GM19328 (cell line): ENCODE measurements at regions not wholly inside any gene's neighbourhood (a gene's known extent, or its start where the extent isn't known, plus 50 kb on each side); places are given as distances from the start of the nearest gene placed in this dataset.
"Not testable (repeated sequence)": the region's sequence is repeated elsewhere in the genome, so short reads cannot be mapped to it uniquely, and the experiment has no call there.

Experiments used
- ATAC-seq: cut with Tn5 transposase; IDR thresholded peaks from one replicate; pipeline ENCODE4 v1.9.1; 2021; ENCODE audit warnings: mild to moderate bottlenecking, moderate library complexity; ENCODE audit not compliant: unreplicated experiment

GRCh38 chr18:10114717-10115463 is 201.1 kb downstream of the VAPA start:
- no peak for ATAC-seq

- ATAC-seq, result no peak
These were observed 202.8 kb downstream of the VAPA start for GRCh38 chr18:10116574-10116973.

DNA sequence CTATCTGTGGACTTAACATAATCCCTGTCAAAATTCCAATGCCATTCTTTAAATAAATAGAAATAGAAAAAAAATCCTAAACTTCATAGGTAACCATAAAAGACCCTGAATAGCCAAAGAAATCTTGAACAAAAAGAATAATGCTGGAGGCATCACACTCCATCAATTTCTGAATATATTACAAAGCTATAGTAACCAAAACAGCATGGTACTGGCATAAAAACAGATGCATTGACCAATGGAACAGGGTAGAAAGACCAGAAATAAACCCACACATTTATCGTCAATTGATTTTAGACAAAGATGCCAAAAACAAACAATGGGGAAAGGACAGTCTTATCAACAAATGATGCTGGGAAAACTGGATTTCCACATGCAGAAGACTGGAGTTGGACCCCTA is 205.7 kb downstream of the VAPA start:
- no peak for ATAC-seq

- ATAC-seq, result no peak
These were observed 206.2 kb downstream of the VAPA start for GRCh38 chr18:10119991-10120390.

DNA sequence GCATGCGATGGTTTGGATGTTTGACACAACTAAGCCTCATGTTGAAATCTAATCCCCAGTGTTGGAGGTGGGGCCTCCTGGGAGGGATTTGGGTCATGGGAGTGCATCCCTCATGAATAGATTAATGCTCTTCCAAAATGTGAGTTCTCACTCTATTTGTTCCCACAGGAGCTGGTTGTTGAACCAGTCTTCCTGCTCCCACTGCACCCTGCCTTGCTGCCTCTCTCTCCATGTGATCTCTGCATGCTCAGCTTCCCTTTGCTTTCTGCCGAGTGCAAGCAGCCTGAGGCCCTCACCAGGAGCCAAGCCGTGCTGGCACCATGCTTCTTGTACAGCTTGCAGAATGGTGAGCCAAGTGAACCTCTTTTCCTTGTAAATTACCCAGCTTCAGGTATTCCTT is 206.8 kb downstream of the VAPA start:
- ATAC-seq, result no peak

- ATAC-seq, result no peak
These were observed 207.2 kb downstream of the VAPA start for GRCh38 chr18:10121028-10121427.

- no peak for ATAC-seq
These were observed 208.1 kb downstream of the VAPA start for GRCh38 chr18:10121786-10122515.

GRCh38 chr18:10122988-10123950 is 209.5 kb downstream of the VAPA start:
- no peak for ATAC-seq

DNA sequence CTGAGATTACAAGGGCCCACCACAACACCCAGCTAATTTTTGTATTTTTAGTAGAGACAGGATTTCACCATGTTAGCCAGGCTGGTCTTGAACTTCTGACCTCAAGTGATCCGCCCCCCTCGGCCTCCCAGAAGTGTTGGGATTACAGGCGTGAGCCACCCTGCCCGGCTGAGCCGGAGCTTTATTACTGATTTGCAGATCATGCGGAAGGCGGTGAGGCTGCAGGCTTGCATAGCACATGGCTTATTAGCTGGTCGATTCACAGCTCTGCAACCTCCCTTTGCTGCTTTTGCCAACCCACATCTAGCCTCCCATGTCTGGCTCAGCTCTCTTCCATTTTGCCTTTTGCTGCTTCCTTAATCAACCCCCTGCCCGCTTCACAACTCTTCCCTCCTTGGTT is 210.3 kb downstream of the VAPA start:
- no peak for ATAC-seq

DNA sequence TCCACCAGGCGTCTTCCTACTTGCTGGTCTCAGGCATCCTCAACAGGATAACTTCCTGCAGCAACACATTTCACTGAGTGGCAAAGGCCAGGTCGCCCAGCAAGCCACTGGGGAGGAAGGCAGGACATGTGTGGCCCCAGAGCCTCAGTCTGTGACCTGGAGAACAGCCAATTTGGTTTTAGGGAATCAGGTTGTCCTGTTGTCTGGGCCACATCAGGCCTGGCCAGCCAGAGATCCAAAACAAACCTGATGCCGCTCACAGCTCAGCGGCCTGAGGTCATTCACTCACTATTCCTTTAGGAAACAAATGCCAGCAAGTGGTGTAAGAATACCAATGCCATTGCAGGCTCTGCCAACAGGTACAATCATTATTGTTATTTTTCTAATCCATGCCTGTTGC is 210.7 kb downstream of the VAPA start:
- ATAC-seq, result no peak

DNA sequence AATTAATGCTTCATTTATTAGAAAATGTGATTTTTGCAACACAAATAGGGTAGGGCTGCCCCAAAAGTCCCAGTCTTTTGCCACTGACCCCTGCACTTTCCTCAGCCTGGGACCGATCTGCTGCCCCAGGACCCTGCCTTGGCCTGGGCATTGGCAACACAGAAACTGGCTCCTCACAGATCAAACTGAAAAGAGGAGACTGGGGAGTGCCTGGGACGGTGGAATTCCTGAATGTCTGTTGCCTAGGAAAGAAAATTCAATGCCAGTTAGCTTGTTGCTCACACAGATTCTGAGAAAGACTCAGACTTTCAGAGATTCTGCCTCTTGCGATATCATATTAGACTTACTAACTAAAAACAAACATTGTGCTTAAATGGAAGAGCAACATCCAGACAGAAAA is 211.2 kb downstream of the VAPA start:
- ATAC-seq, result no peak

DNA sequence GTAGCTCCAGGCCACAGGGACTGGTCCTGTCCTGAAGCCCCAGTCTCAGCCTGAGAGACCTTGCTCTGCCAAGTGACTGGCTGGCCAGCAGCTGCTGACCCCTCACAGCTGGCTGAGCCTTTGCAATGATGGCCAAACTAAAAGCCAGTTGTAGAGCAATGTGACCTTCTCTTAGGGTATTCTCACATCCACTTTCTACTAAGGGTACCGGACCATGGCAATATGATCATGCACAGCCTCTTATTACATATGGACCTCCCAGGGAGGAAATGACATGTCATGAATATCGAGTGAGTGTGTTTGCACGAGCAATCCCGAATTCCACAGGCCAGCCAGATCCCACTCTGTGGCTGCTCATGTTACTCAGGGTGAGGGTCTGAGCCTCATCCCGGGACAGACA is 213.9 kb downstream of the VAPA start:
- ATAC-seq, result no peak

DNA sequence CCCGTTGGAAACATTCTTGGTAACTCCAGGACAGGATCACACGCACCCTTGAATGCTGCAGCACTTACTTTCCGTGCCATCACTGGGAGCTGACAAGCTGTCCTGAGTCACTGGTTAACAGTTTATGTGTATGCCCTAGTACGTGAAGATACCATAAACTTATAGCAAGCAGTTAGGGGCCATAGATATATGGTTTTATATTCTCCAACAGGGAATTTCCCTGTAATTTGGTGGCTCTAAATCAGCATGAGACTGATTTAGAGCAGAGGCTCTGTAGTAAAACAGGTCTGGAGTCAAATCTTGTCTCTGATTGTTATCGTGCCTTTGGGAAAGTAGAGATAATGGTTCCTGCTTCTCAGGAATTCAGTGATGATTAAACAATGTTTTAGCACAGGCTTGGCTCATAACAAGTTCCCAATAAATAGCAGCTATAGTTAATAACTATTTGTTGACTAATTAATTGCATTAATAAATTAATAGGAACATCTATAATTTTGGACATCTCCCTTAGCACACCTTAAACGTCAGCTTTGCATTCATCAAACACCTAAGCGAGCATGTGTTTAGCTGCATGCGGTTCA is 215.2 kb downstream of the VAPA start:
- ATAC-seq, result no peak

GRCh38 chr18:10130606-10131005 is 216.8 kb downstream of the VAPA start:
- no peak for ATAC-seq

DNA sequence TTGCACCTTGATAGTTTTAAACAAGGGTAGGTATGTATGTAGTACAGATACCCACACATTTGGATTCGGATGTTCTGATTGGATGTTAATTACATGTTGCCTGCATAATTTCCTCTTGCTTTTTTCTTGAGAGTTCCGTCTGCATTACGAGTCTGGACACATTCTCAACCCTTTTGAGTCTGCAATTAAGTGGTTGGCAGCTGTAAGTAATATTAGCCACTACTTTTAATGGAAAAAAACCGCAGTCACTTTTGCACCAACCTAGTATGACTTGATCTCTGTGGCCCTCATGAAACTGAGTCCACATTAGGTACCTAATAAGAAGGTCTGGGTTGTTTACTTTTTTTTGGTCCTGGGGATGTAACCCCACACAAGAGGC is 217.3 kb downstream of the VAPA start:
- no peak for ATAC-seq

- no peak for ATAC-seq
These were observed 217.9 kb downstream of the VAPA start for GRCh38 chr18:10131460-10132395.

- ATAC-seq, result no peak
These were observed 219.7 kb downstream of the VAPA start for GRCh38 chr18:10133516-10133915.

DNA sequence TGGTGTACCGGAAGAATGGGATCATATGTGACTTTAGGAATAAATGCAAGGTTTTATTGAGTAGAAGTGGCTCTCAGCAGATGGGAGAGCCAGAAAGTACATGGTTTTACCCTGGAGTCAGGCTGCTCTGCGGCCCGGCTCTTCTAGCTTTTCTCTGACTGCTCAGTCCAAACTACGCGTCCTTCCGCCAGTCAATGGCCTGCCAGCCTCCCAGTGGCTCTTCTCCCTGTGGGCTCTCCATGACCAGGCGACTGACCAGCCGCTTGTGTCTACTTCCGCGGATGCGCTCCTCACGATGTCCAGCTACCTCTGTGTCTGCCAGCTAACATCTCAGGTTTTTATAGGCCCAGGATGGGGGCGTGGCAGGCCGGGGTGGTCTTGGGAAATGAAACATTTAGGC is 220.4 kb downstream of the VAPA start:
- ATAC-seq, result no peak

GRCh38 chr18:10134749-10135148 is 220.9 kb downstream of the VAPA start:
- ATAC-seq, result not testable (repeated sequence)
